ENCODE measurements at regions not wholly inside any gene's neighbourhood (a gene's known extent, or its start where the extent isn't known, plus 50 kb on each side); places are given as distances from the start of the nearest gene placed in this dataset.

DNA sequence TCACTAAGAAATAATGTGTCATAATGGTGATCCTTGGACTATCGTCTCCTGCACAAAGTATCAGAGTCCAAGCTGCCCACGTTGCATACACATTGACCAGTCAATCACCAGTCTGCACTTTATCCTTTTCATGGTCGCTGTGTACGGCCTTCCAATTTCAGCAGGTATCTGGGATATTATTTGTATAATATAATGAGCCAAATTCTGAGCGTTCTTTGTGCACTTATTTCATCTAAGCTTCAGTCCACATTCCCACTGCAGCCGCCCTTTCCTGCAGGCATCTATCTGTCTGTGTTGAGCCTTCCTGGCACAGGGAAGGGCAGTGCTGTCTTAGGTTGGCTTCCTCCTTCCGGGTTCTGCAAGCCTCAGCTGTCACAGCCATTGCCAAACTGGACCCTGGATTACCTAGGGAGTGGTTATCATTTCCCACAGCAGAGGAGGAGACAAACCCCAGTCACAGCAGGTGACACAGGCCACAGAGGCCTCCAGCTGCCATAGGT is 174.3 kb downstream of the TTLL2 start:
- Histone ChIP-seq H2AFZ (ENCODE audit: low read length) (peak overlapping the region; percentile 5), H3K4me2 (ENCODE audit: low read depth, low read length) (peak overlapping the region; percentile 60), H3K9me3 (ENCODE audit: low read length) (no peaks in the 10 kb centered on the region), H3K79me2 (ENCODE audit: insufficient read depth, low read length) (no peaks in the 10 kb centered on the region), H3K36me3 (replicated peaks in 1 of 2; ENCODE audit: control insufficient read depth in 1 of 2, insufficient read depth in 2 of 2, low read length in 2 of 2) (no peaks in the 10 kb centered on the region), H4K20me1 (ENCODE audit: insufficient read depth, low read length) (no peaks in the 10 kb centered on the region), H3K4me3 (replicated peaks in 1 of 3; ENCODE audit: insufficient read depth in 1 of 3, low read depth in 2 of 3, low read length in 3 of 3) (peak overlapping the region in 1 of 3 experiments; percentile 22; a peak in 2 of 6 replicates), H3K27me3 (ENCODE audit: control insufficient read depth in 1 of 2, insufficient read depth in 2 of 2, low read length in 2 of 2) (no peaks in the 10 kb centered on the region), H3K4me1 (ENCODE audit: insufficient read depth, low read length) (peaks cover 82% of the 10 kb centered on the region), H3K27ac (ENCODE audit: extremely low read length, insufficient read depth, low read length) (peak overlapping the region; percentile 65), H3K9ac (ENCODE audit: insufficient read depth, low read depth, low read length) (peak overlapping the region; percentile 33)
- ChIA-PET CTCF (ENCODE audit: low intra/inter-chr PET ratio, low total read pairs) (no interaction called here), POLR2A (interaction anchor here (1.2 kb wide), 1 partner anchor 263 kb away, joined by 3 read pairs; no protein-coding TSS in a partner anchor)
- no peak for FAIRE-seq
- ATAC-seq, result peak; percentile 41
- peak; percentile 52 for DNase-seq (ENCODE audit: low spot score)
- in situ Hi-C loops (cut with HindIII; ENCODE audit: extremely low pct_ligation_motif_present, low pct_unique_long_range_greater_than_20kb) (no loop called here), intact Hi-C loops (cut with micrococcal nuclease; ENCODE audit: unreplicated experiment) (no loop called here)
- BruUV-seq (replicated peaks), result no TSS peak
- 4% methylated on average over 7 of the region's 7 CpGs for WGBS (ENCODE audit: low lambda C conversion rate)
- no peak for TF ChIP-seq YY1 (IDR thresholded peaks at IDR 0.05; ENCODE audit: insufficient read depth, insufficient replicate concordance, low read depth, low read length)
- TF ChIP-seq HNF4A (CRISPR knock-in tag; IDR thresholded peaks at IDR 0.05), result peak; percentile 94
- no peak for TF ChIP-seq ZNF138 (CRISPR knock-in tag; IDR thresholded peaks at IDR 0.05; ENCODE audit: low read depth)
- TF ChIP-seq TBP (CRISPR knock-in tag; IDR thresholded peaks at IDR 0.05), result no peak
- TF ChIP-seq SNAI1 (CRISPR knock-in tag; IDR thresholded peaks at IDR 0.05; ENCODE audit: borderline replicate concordance), result 0 out of 2 replicates have a peak, but pooled peaks have one; percentile 68
- TF ChIP-seq, protein P1, sequence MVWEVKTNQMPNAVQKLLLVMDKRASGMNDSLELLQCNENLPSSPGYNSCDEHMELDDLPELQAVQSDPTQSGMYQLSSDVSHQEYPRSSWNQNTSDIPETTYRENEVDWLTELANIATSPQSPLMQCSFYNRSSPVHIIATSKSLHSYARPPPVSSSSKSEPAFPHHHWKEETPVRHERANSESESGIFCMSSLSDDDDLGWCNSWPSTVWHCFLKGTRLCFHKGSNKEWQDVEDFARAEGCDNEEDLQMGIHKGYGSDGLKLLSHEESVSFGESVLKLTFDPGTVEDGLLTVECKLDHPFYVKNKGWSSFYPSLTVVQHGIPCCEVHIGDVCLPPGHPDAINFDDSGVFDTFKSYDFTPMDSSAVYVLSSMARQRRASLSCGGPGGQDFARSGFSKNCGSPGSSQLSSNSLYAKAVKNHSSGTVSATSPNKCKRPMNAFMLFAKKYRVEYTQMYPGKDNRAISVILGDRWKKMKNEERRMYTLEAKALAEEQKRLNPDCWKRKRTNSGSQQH (CRISPR knock-in tag; IDR thresholded peaks at IDR 0.05; ENCODE audit: low read depth), result no peak
- no peak for TF ChIP-seq MAZ (IDR thresholded peaks at IDR 0.05; ENCODE audit: borderline replicate concordance, low read depth, low read length)
- 0 out of 2 replicates have a peak, but pooled peaks have one; percentile 35 for TF ChIP-seq MAZ (CRISPR knock-in tag; IDR thresholded peaks at IDR 0.05; ENCODE audit: low read depth)
- no peak; the same call in 1 of the 2 replicates for TF ChIP-seq ESRRA (CRISPR knock-in tag; IDR thresholded peaks at IDR 0.05; ENCODE audit: low read depth)
- TF ChIP-seq IRF1 (CRISPR knock-in tag; IDR thresholded peaks at IDR 0.05; ENCODE audit: low read depth), result no peak
- peak; percentile 57 for TF ChIP-seq SAP130 (CRISPR knock-in tag; IDR thresholded peaks at IDR 0.05; ENCODE audit: low read depth)
- no peak for TF ChIP-seq ZNF891 (CRISPR knock-in tag; IDR thresholded peaks at IDR 0.05)
- TF ChIP-seq, protein P2, sequence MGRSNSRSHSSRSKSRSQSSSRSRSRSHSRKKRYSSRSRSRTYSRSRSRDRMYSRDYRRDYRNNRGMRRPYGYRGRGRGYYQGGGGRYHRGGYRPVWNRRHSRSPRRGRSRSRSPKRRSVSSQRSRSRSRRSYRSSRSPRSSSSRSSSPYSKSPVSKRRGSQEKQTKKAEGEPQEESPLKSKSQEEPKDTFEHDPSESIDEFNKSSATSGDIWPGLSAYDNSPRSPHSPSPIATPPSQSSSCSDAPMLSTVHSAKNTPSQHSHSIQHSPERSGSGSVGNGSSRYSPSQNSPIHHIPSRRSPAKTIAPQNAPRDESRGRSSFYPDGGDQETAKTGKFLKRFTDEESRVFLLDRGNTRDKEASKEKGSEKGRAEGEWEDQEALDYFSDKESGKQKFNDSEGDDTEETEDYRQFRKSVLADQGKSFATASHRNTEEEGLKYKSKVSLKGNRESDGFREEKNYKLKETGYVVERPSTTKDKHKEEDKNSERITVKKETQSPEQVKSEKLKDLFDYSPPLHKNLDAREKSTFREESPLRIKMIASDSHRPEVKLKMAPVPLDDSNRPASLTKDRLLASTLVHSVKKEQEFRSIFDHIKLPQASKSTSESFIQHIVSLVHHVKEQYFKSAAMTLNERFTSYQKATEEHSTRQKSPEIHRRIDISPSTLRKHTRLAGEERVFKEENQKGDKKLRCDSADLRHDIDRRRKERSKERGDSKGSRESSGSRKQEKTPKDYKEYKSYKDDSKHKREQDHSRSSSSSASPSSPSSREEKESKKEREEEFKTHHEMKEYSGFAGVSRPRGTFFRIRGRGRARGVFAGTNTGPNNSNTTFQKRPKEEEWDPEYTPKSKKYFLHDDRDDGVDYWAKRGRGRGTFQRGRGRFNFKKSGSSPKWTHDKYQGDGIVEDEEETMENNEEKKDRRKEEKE (IDR thresholded peaks at IDR 0.05), result no peak
- TF ChIP-seq BORCS8-MEF2B (CRISPR knock-in tag; IDR thresholded peaks at IDR 0.05), result no peak
- 0 out of 2 replicates have a peak, but pooled peaks have one; percentile 58 for TF ChIP-seq ZNF431 (CRISPR knock-in tag; IDR thresholded peaks at IDR 0.05; ENCODE audit: borderline replicate concordance, low read depth)
- no peak for TF ChIP-seq RAD21 (CRISPR knock-in tag; IDR thresholded peaks at IDR 0.05)
- peak; percentile 64 for TF ChIP-seq MED1 (CRISPR knock-in tag; IDR thresholded peaks at IDR 0.05)
- no peak for TF ChIP-seq NR3C1 (CRISPR knock-in tag; IDR thresholded peaks at IDR 0.05)
- TF ChIP-seq RORA (CRISPR knock-in tag; IDR thresholded peaks at IDR 0.05), result no peak
- TF ChIP-seq ZMYM3 (CRISPR knock-in tag; IDR thresholded peaks at IDR 0.05), result peak; percentile 27; the same call in 1 of the 2 replicates
- TF ChIP-seq MTA3 (CRISPR knock-in tag; IDR thresholded peaks at IDR 0.05), result no peak
